ENCODE measurements at regions not wholly inside any gene's neighbourhood (a gene's known extent, or its start where the extent isn't known, plus 50 kb on each side); places are given as distances from the start of the nearest gene placed in this dataset.

- TF ChIP-seq POLR2A (IDR thresholded peaks at IDR 0.05; ENCODE audit: borderline replicate concordance, extremely low read depth, insufficient read depth, insufficient read length) (no peak), MAX (IDR thresholded peaks at IDR 0.05) (no peak), CTCF (IDR thresholded peaks at IDR 0.05 in 2 of 3, conservative IDR thresholded peaks at IDR 0.05 in 1 of 3; ENCODE audit: borderline replicate concordance in 1 of 3, insufficient read depth in 1 of 3, low read depth in 2 of 3, low read length in 2 of 3) (no peak), POLR2AphosphoS5 (IDR thresholded peaks at IDR 0.05; ENCODE audit: low read depth, low read length) (no peak), ZNF274 (IDR thresholded peaks at IDR 0.05; ENCODE audit: low read depth, low read length) (no peak), EZH2 (IDR thresholded peaks at IDR 0.05) (no peak), FOSL1 (IDR thresholded peaks at IDR 0.05; ENCODE audit: low read depth) (no peak), RAD21 (IDR thresholded peaks at IDR 0.05; ENCODE audit: low read depth) (no peak), ZBTB33 (IDR thresholded peaks at IDR 0.05; ENCODE audit: extremely low read depth, insufficient replicate concordance, low read length) (no peak), EZH2phosphoT487 (IDR thresholded peaks at IDR 0.05; ENCODE audit: borderline replicate concordance) (no peak), EGR1 (IDR thresholded peaks at IDR 0.05; ENCODE audit: low read depth) (no peak), SP1 (IDR thresholded peaks at IDR 0.05; ENCODE audit: low read depth) (no peak), REST (IDR thresholded peaks at IDR 0.05; ENCODE audit: low read depth) (no peak)
Measured at GRCh38 chr6:48486373-48486772, 375.4 kb upstream of the PTCHD4 start.
